ENCODE measurements at regions not wholly inside any gene's neighbourhood (a gene's known extent, or its start where the extent isn't known, plus 50 kb on each side); places are given as distances from the start of the nearest gene placed in this dataset.

- no peaks in the 10 kb centered on the region for H3K4me1 Mint-ChIP-seq
- no peak overlapping the region for H3K27ac Mint-ChIP-seq
These were observed 243.6 kb downstream of the DPY19L2 start for GRCh38 chr12:63424671-63425070.

GRCh38 chr12:63423839-63424238, 244.5 kb downstream of the DPY19L2 start:
- Mint-ChIP-seq H3K36me3 (no peaks in the 10 kb centered on the region), H3K27me3 (no peaks in the 10 kb centered on the region), H3K4me1 (no peaks in the 10 kb centered on the region), H3K4me3 (no peak overlapping the region), H3K27ac (no peak overlapping the region), H3K9me3 (peaks cover 0 to 4% (median 2%) of the 10 kb centered on the region in 5 donors)
- H3K27me3 ChIP-seq (ENCODE audit: insufficient read depth, low read length, poor library complexity, severe bottlenecking) = no peaks in the 10 kb centered on the region
- no peak overlapping the region for H3K27ac ChIP-seq (ENCODE audit: low read depth, low read length)
- H3K4me3 ChIP-seq (ENCODE audit: low read length) = no peak overlapping the region
- ChIA-PET CTCF (no interaction called here), POLR2A (interaction anchor here (0.6 kb wide), 1 partner anchor 43 kb away, joined by 3 read pairs; no protein-coding TSS in a partner anchor)
- no peaks in the 10 kb centered on the region for H3K4me1 ChIP-seq (ENCODE audit: insufficient read depth, low read length)
- H3K36me3 ChIP-seq (ENCODE audit: insufficient read depth, low read length) = no peaks in the 10 kb centered on the region
- DNase-seq = no peak
- no peaks in the 10 kb centered on the region for H3K9me3 ChIP-seq (ENCODE audit: low read length)

More at GRCh38 chr12:63424671-63425070, 243.6 kb downstream of the DPY19L2 start:
- H3K9me3 Mint-ChIP-seq = peaks cover 0 to 4% (median 0%) of the 10 kb centered on the region in 5 donors
- ChIA-PET POLR2A (no interaction called here), CTCF (no interaction called here)
- H3K27ac ChIP-seq (ENCODE audit: low read depth, low read length) = no peak overlapping the region
- no peaks in the 10 kb centered on the region for H3K27me3 ChIP-seq (ENCODE audit: insufficient read depth, low read length, poor library complexity, severe bottlenecking)
- no peak for DNase-seq
- H3K4me1 ChIP-seq (ENCODE audit: insufficient read depth, low read length) = no peaks in the 10 kb centered on the region
- no peaks in the 10 kb centered on the region for H3K36me3 ChIP-seq (ENCODE audit: insufficient read depth, low read length)
- no peak overlapping the region for H3K4me3 ChIP-seq (ENCODE audit: low read length)
- H3K27me3 Mint-ChIP-seq = no peaks in the 10 kb centered on the region
- no peaks in the 10 kb centered on the region for H3K36me3 Mint-ChIP-seq
- no peak overlapping the region for H3K4me3 Mint-ChIP-seq
- H3K9me3 ChIP-seq (ENCODE audit: low read length) = no peaks in the 10 kb centered on the region

GRCh38 chr12:63420206-63420644, 248.1 kb downstream of the DPY19L2 start:
- peak in 4 of 5 donors; percentile 1 to 47 (median 8) for DNase-seq
- Histone ChIP-seq H3K4me1 (ENCODE audit: insufficient read depth, low read length) (no peaks in the 10 kb centered on the region), H3K9me3 (ENCODE audit: low read length) (no peaks in the 10 kb centered on the region), H3K36me3 (ENCODE audit: insufficient read depth, low read length) (no peaks in the 10 kb centered on the region), H3K27ac (ENCODE audit: low read depth, low read length) (no peak overlapping the region), H3K4me3 (ENCODE audit: low read length) (no peak overlapping the region), H3K27me3 (ENCODE audit: insufficient read depth, low read length, poor library complexity, severe bottlenecking) (no peaks in the 10 kb centered on the region)
- Mint-ChIP-seq H3K27ac (no peak overlapping the region), H3K9me3 (peaks cover 0 to 4% (median 2%) of the 10 kb centered on the region in 5 donors), H3K4me1 (no peaks in the 10 kb centered on the region), H3K4me3 (no peak overlapping the region), H3K36me3 (no peaks in the 10 kb centered on the region), H3K27me3 (peaks cover 0 to 2% of the 10 kb centered on the region in 2 donors)
- ChIA-PET CTCF (interaction anchor here (2.6 kb wide), 1 partner anchor 382 kb away, joined by 16 read pairs; no protein-coding TSS in a partner anchor), POLR2A (no interaction called here)

GRCh38 chr12:63419154-63419553, 249.1 kb downstream of the DPY19L2 start:
- Histone ChIP-seq H3K4me1 (ENCODE audit: insufficient read depth, low read length) (no peaks in the 10 kb centered on the region), H3K27ac (ENCODE audit: low read depth, low read length) (no peak overlapping the region), H3K9me3 (ENCODE audit: low read length) (no peaks in the 10 kb centered on the region), H3K4me3 (ENCODE audit: low read length) (no peak overlapping the region), H3K36me3 (ENCODE audit: insufficient read depth, low read length) (no peaks in the 10 kb centered on the region), H3K27me3 (ENCODE audit: insufficient read depth, low read length, poor library complexity, severe bottlenecking) (no peaks in the 10 kb centered on the region)
- Mint-ChIP-seq H3K9me3 (peaks cover 0 to 6% (median 2%) of the 10 kb centered on the region in 5 donors), H3K4me3 (no peak overlapping the region), H3K36me3 (no peaks in the 10 kb centered on the region), H3K4me1 (no peaks in the 10 kb centered on the region), H3K27me3 (peaks cover 2 to 3% of the 10 kb centered on the region in 2 donors), H3K27ac (no peak overlapping the region)
- POLR2A ChIA-PET = no interaction called here
- CTCF ChIA-PET = interaction anchor here (1.7 to 2.6 kb wide), 2 partner anchors 383 to 837 kb away, joined by 4 to 16 read pairs; no protein-coding TSS in a partner anchor
- DNase-seq = no peak

- H3K27ac Mint-ChIP-seq = no peak overlapping the region
- POLR2A ChIA-PET = no interaction called here
- H3K9me3 Mint-ChIP-seq = peaks cover 0 to 6% (median 4%) of the 10 kb centered on the region in 5 donors
- no peaks in the 10 kb centered on the region for H3K27me3 ChIP-seq (ENCODE audit: insufficient read depth, low read length, poor library complexity, severe bottlenecking)
- no peaks in the 10 kb centered on the region for H3K36me3 ChIP-seq (ENCODE audit: insufficient read depth, low read length)
- CTCF ChIA-PET = no interaction called here
- no peaks in the 10 kb centered on the region for H3K4me1 ChIP-seq (ENCODE audit: insufficient read depth, low read length)
- peaks cover 2 to 17% of the 10 kb centered on the region in 2 donors for H3K27me3 Mint-ChIP-seq
- no peaks in the 10 kb centered on the region for H3K4me1 Mint-ChIP-seq
- H3K36me3 Mint-ChIP-seq = no peaks in the 10 kb centered on the region
- H3K4me3 Mint-ChIP-seq = no peak overlapping the region
- H3K27ac ChIP-seq (ENCODE audit: low read depth, low read length) = no peak overlapping the region
- DNase-seq = no peak
- no peak overlapping the region for H3K4me3 ChIP-seq (ENCODE audit: low read length)
- no peaks in the 10 kb centered on the region for H3K9me3 ChIP-seq (ENCODE audit: low read length)
These were observed 251.5 kb downstream of the DPY19L2 start for GRCh38 chr12:63416788-63417187.

GRCh38 chr12:63415357-63415756, 252.9 kb downstream of the DPY19L2 start:
- Mint-ChIP-seq H3K27ac (no peak overlapping the region), H3K4me1 (no peaks in the 10 kb centered on the region), H3K4me3 (no peak overlapping the region), H3K27me3 (peaks cover 2 to 17% of the 10 kb centered on the region in 2 donors), H3K9me3 (peaks cover 0 to 6% (median 4%) of the 10 kb centered on the region in 5 donors), H3K36me3 (no peaks in the 10 kb centered on the region)
- Histone ChIP-seq H3K27me3 (ENCODE audit: insufficient read depth, low read length, poor library complexity, severe bottlenecking) (no peaks in the 10 kb centered on the region), H3K9me3 (ENCODE audit: low read length) (no peaks in the 10 kb centered on the region), H3K4me3 (ENCODE audit: low read length) (no peak overlapping the region), H3K36me3 (ENCODE audit: insufficient read depth, low read length) (no peaks in the 10 kb centered on the region), H3K27ac (ENCODE audit: low read depth, low read length) (no peak overlapping the region), H3K4me1 (ENCODE audit: insufficient read depth, low read length) (no peaks in the 10 kb centered on the region)
- no peak for DNase-seq
- CTCF ChIA-PET = no interaction called here
- POLR2A ChIA-PET = no interaction called here

- H3K4me1 ChIP-seq (ENCODE audit: insufficient read depth, low read length) = no peaks in the 10 kb centered on the region
- no peak overlapping the region for H3K4me3 ChIP-seq (ENCODE audit: low read length)
- POLR2A ChIA-PET = no interaction called here
- no peak overlapping the region for H3K27ac ChIP-seq (ENCODE audit: low read depth, low read length)
- no peaks in the 10 kb centered on the region for H3K4me1 Mint-ChIP-seq
- H3K9me3 ChIP-seq (ENCODE audit: low read length) = no peaks in the 10 kb centered on the region
- DNase-seq = no peak
- H3K27ac Mint-ChIP-seq = no peak overlapping the region
- peak overlapping the region in 1 of 7 donors; percentile 30 for H3K4me3 Mint-ChIP-seq
- peaks cover 0 to 7% (median 2%) of the 10 kb centered on the region in 5 donors for H3K9me3 Mint-ChIP-seq
- H3K36me3 ChIP-seq (ENCODE audit: insufficient read depth, low read length) = no peaks in the 10 kb centered on the region
- H3K27me3 Mint-ChIP-seq = peaks cover 0 to 22% of the 10 kb centered on the region in 2 donors
- CTCF ChIA-PET = no interaction called here
- H3K36me3 Mint-ChIP-seq = no peaks in the 10 kb centered on the region
- no peaks in the 10 kb centered on the region for H3K27me3 ChIP-seq (ENCODE audit: insufficient read depth, low read length, poor library complexity, severe bottlenecking)
These were observed 258.1 kb downstream of the DPY19L2 start for GRCh38 chr12:63410197-63410596.

- Mint-ChIP-seq H3K4me3 (no peak overlapping the region), H3K4me1 (no peaks in the 10 kb centered on the region), H3K27ac (no peak overlapping the region), H3K9me3 (peaks cover 0 to 5% (median 0%) of the 10 kb centered on the region in 5 donors), H3K27me3 (peaks cover 0 to 5% of the 10 kb centered on the region in 2 donors), H3K36me3 (no peaks in the 10 kb centered on the region)
- no peak for DNase-seq
- H3K27me3 ChIP-seq (ENCODE audit: insufficient read depth, low read length, poor library complexity, severe bottlenecking) = no peaks in the 10 kb centered on the region
- no peaks in the 10 kb centered on the region for H3K9me3 ChIP-seq (ENCODE audit: low read length)
- ChIA-PET CTCF (no interaction called here), POLR2A (no interaction called here)
- H3K27ac ChIP-seq (ENCODE audit: low read depth, low read length) = no peak overlapping the region
- H3K36me3 ChIP-seq (ENCODE audit: insufficient read depth, low read length) = no peaks in the 10 kb centered on the region
- no peaks in the 10 kb centered on the region for H3K4me1 ChIP-seq (ENCODE audit: insufficient read depth, low read length)
- no peak overlapping the region for H3K4me3 ChIP-seq (ENCODE audit: low read length)
These were observed 255.8 kb upstream of the AVPR1A start for GRCh38 chr12:63406781-63407180.

Data from CD8-positive, alpha-beta memory T cell (primary cell).